B cell (primary cell): ENCODE measurements at regions not wholly inside any gene's neighbourhood (a gene's known extent, or its start where the extent isn't known, plus 50 kb on each side); places are given as distances from the start of the nearest gene placed in this dataset.

ENCODE experiments used
- ATAC-seq: fragments of 200-7000 bp; cut with Tn5 transposase; one replicate; pipeline ENCODE4 v1.10.0; 2021; ENCODE audit warnings: low read depth, mild to moderate bottlenecking, moderate number of reproducible peaks, moderate library complexity
- CTCF ChIA-PET: fragments of 350-600 bp; sonication (Branson Sonifier 250); formaldehyde crosslinking; loops from one replicate; lab custom pipeline; 2021; ENCODE audit warnings: antibody characterized with exemption, inconsistent platforms; lab: Charles Lee
- POLR2A ChIA-PET: fragments of 350-600 bp; sonication (Branson Sonifier 250); formaldehyde crosslinking; loops from one replicate; lab custom pipeline; 2021; ENCODE audit warnings: antibody characterized with exemption; lab: Charles Lee
- DNase-seq: peaks from one replicate; pipeline ENCODE4 v3.0.0; 2013
- H2AFZ ChIP-seq: 2 replicates; pipeline ENCODE4 v1.6.1; 2012; ENCODE audit warnings: mild to moderate bottlenecking, low read depth, low read length; ENCODE audit not compliant: insufficient read depth, poor library complexity, severe bottlenecking
- H3K27ac ChIP-seq, 2 donors: 1 replicate in 1 of 2; 2 replicates in 1 of 2; pipeline ENCODE4 v1.5.1; 2012 to 2013; ENCODE audit warnings: low read length in 2 of 2, mild to moderate bottlenecking in 2 of 2, moderate library complexity in 1 of 2
- H3K27me3 ChIP-seq, 4 experiments: fragments of 200-600 bp in 1 of 4; sonication (generic) in 1 of 4; replicated peaks in 1 of 4; 1 replicate in 2 of 4; 2 replicates in 2 of 4; pipeline versions ENCODE4 v1.6.1 to v1.7.0; 2013 to 2016; ENCODE audit warnings: low read length in 3 of 4, mild to moderate bottlenecking in 2 of 4, mixed read lengths in 1 of 4, moderate library complexity in 1 of 4; ENCODE audit not compliant: insufficient read depth in 4 of 4, control insufficient read depth in 3 of 4; ENCODE audit errors: control extremely low read depth in 1 of 4
- H3K36me3 ChIP-seq, 2 experiments: replicated peaks in 1 of 2; 1 replicate in 1 of 2; 2 replicates in 1 of 2; pipeline versions ENCODE4 v1.6.1 to v1.7.1; 2013; ENCODE audit warnings: low read length in 1 of 2; ENCODE audit not compliant: insufficient read depth in 2 of 2, control insufficient read depth in 1 of 2; ENCODE audit errors: control extremely low read depth in 1 of 2, extremely low read depth in 1 of 2
- H3K4me1 ChIP-seq, 2 donors: fragments of 200-600 bp in 1 of 2; sonication (generic) in 1 of 2; 1 replicate in 1 of 2; 2 replicates in 1 of 2; pipeline versions ENCODE4 v1.5.1 to v1.6.1; 2013 to 2017; ENCODE audit warnings: low read length in 2 of 2; ENCODE audit not compliant: control insufficient read depth in 2 of 2, insufficient read depth in 2 of 2
- H3K4me2 ChIP-seq: replicated peaks from 2 replicates; pipeline ENCODE3; 2012; ENCODE audit warnings: mild to moderate bottlenecking, low read depth, low read length; ENCODE audit not compliant: poor library complexity, severe bottlenecking
- H3K4me3 ChIP-seq, 5 experiments: fragments of 200-600 bp in 1 of 5; sonication (generic) in 1 of 5; 1 replicate in 3 of 5; 2 replicates in 2 of 5; pipeline versions ENCODE4 v1.5.1 to v1.7.0; 2011 to 2016; ENCODE audit warnings: low read length in 4 of 5, mild to moderate bottlenecking in 4 of 5, low read depth in 2 of 5, control low read depth in 1 of 5, moderate library complexity in 1 of 5; ENCODE audit not compliant: insufficient read depth in 1 of 5; ENCODE audit errors: control extremely low read depth in 1 of 5, extremely low read depth in 1 of 5
- H3K79me2 ChIP-seq: fragments of 200-600 bp; sonication (generic); one replicate; pipeline ENCODE4 v1.6.0; 2016; ENCODE audit warnings: low read length; ENCODE audit not compliant: control insufficient read depth, insufficient read depth
- H3K9ac ChIP-seq: fragments of 200-600 bp; sonication (generic); 2 replicates; pipeline ENCODE4 v1.6.1; 2017; ENCODE audit warnings: mild to moderate bottlenecking, low read length, moderate library complexity
- H3K9me3 ChIP-seq, 3 donors: one replicate each; pipeline versions ENCODE4 v1.6.1 to v1.7.1; 2013; ENCODE audit warnings: low read length in 2 of 3; ENCODE audit not compliant: control insufficient read depth in 2 of 3, insufficient read depth in 1 of 3; ENCODE audit errors: control extremely low read depth in 1 of 3
- H4K20me1 ChIP-seq: 2 replicates; pipeline ENCODE4 v1.6.0; 2012; ENCODE audit warnings: mild to moderate bottlenecking, low read length; ENCODE audit not compliant: insufficient read depth, control insufficient read depth, poor library complexity, severe bottlenecking
- H3K27ac Mint-ChIP-seq: one replicate; pipeline ENCODE4 v1.8.0; 2021; ENCODE audit warnings: mixed read lengths
- H3K27me3 Mint-ChIP-seq: one replicate; pipeline ENCODE4 v1.8.0; 2021; ENCODE audit warnings: mixed read lengths
- H3K4me1 Mint-ChIP-seq: one replicate; pipeline ENCODE4 v1.8.0; 2021; ENCODE audit warnings: mixed read lengths
- H3K4me3 Mint-ChIP-seq: one replicate; pipeline ENCODE4 v1.8.0; 2021; ENCODE audit warnings: mixed read lengths
- H3K9me3 Mint-ChIP-seq: one replicate; pipeline ENCODE4 v1.8.0; 2022; ENCODE audit warnings: mixed read lengths; ENCODE audit not compliant: insufficient read depth
- CTCF ChIP-seq: fragments of 200-600 bp; IDR thresholded peaks from one replicate; pipeline ENCODE4 v1.8.0; 2022; ENCODE audit warnings: antibody characterized with exemption, mild to moderate bottlenecking
- EZH2 ChIP-seq: IDR thresholded peaks from 2 replicates; pipeline ENCODE4 v1.6.1; 2012; ENCODE audit warnings: borderline replicate concordance, low read depth, mild to moderate bottlenecking, moderate library complexity, low read length; ENCODE audit not compliant: insufficient read depth, poor library complexity, severe bottlenecking
- WGBS: methylation state at CpG from one replicate; pipeline ENCODE4 v1.1.5; 2013; ENCODE audit warnings: missing lambda C conversion rate; ENCODE audit not compliant: insufficient coverage; 5-methylcytosine and 5-hydroxymethylcytosine counted together
- intact Hi-C: fragments of 100-400 bp; cut with micrococcal nuclease; formaldehyde crosslinking; loops from one replicate; pipeline ENCODE4 v1.10.0; 2022

- no peak for DNase-seq
- Histone ChIP-seq H3K9ac (no peak overlapping the region), H4K20me1 (no peaks in the 10 kb centered on the region), H3K36me3 (no peaks in the 10 kb centered on the region), H3K4me3 (no peak overlapping the region), H3K27ac (no peak overlapping the region), H3K9me3 (peaks cover 0 to 21% (median 13%) of the 10 kb centered on the region in 3 donors), H2AFZ (no peak overlapping the region), H3K4me1 (no peaks in the 10 kb centered on the region), H3K27me3 (peaks cover 0 to 3% (median 0%) of the 10 kb centered on the region in 4 experiments), H3K79me2 (no peaks in the 10 kb centered on the region), H3K4me2 (no peak overlapping the region)
- Mint-ChIP-seq H3K4me1 (no peaks in the 10 kb centered on the region), H3K4me3 (no peak overlapping the region), H3K27ac (no peak overlapping the region), H3K9me3 (peaks cover 16% of the 10 kb centered on the region), H3K27me3 (peaks cover 8% of the 10 kb centered on the region)
- no peak for TF ChIP-seq EZH2
- TF ChIP-seq CTCF: no peak
- WGBS: 90% methylated on average over 20 of the region's 21 CpGs
- ATAC-seq: no peak
- ChIA-PET CTCF (no interaction called here), POLR2A (no interaction called here)
- intact Hi-C loops: no loop called here
These were observed 133.1 kb downstream of the TMEM30B start for GRCh38 chr14:61147831-61148549.

- Histone ChIP-seq H3K36me3 (no peaks in the 10 kb centered on the region), H3K4me2 (no peak overlapping the region), H3K27me3 (peaks cover 0 to 3% (median 0%) of the 10 kb centered on the region in 4 experiments), H3K27ac (no peak overlapping the region), H2AFZ (no peak overlapping the region), H3K9me3 (peaks cover 0 to 25% (median 14%) of the 10 kb centered on the region in 3 donors), H3K4me1 (no peaks in the 10 kb centered on the region), H3K9ac (no peak overlapping the region), H4K20me1 (no peaks in the 10 kb centered on the region), H3K79me2 (no peaks in the 10 kb centered on the region), H3K4me3 (no peak overlapping the region)
- peaks cover 18% of the 10 kb centered on the region for H3K9me3 Mint-ChIP-seq
- H3K27ac Mint-ChIP-seq: no peak overlapping the region
- no peak for ATAC-seq
- intact Hi-C loops: no loop called here
- H3K27me3 Mint-ChIP-seq: peaks cover 8% of the 10 kb centered on the region
- H3K4me3 Mint-ChIP-seq: no peak overlapping the region
- ChIA-PET CTCF (no interaction called here), POLR2A (no interaction called here)
- TF ChIP-seq CTCF (no peak), EZH2 (no peak)
- DNase-seq: no peak
- WGBS: 83% methylated on average over 7 of the region's 7 CpGs
- H3K4me1 Mint-ChIP-seq: no peaks in the 10 kb centered on the region
These were observed 133.7 kb downstream of the TMEM30B start for GRCh38 chr14:61147381-61147821.
